Loucy (cell line): ENCODE measurements at regions not wholly inside any gene's neighbourhood (a gene's known extent, or its start where the extent isn't known, plus 50 kb on each side); places are given as distances from the start of the nearest gene placed in this dataset.

Source experiments
- EZH2phosphoT487 ChIP-seq: fragments of 200-600 bp; IDR thresholded peaks from 2 replicates; pipeline ENCODE4 v1.6.1; 2018; ENCODE audit warnings: antibody characterized with exemption, mild to moderate bottlenecking, moderate library complexity, borderline replicate concordance
- TF ChIP-seq, protein P1 (sequence below): fragments of 200-600 bp; sonication (generic); conservative IDR thresholded peaks from 2 replicates; pipeline ENCODE4 v1.5.1; 2014; ENCODE audit warnings: mild to moderate bottlenecking, antibody characterized with exemption, low read length

GRCh38 chr6:120202878-120203277 is 853.3 kb upstream of the MAN1A1 start:
- TF ChIP-seq, protein P1, sequence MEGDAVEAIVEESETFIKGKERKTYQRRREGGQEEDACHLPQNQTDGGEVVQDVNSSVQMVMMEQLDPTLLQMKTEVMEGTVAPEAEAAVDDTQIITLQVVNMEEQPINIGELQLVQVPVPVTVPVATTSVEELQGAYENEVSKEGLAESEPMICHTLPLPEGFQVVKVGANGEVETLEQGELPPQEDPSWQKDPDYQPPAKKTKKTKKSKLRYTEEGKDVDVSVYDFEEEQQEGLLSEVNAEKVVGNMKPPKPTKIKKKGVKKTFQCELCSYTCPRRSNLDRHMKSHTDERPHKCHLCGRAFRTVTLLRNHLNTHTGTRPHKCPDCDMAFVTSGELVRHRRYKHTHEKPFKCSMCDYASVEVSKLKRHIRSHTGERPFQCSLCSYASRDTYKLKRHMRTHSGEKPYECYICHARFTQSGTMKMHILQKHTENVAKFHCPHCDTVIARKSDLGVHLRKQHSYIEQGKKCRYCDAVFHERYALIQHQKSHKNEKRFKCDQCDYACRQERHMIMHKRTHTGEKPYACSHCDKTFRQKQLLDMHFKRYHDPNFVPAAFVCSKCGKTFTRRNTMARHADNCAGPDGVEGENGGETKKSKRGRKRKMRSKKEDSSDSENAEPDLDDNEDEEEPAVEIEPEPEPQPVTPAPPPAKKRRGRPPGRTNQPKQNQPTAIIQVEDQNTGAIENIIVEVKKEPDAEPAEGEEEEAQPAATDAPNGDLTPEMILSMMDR: no peak
- no peak for TF ChIP-seq EZH2phosphoT487
